HG02884 (cell line): ENCODE measurements at regions not wholly inside any gene's neighbourhood (a gene's known extent, or its start where the extent isn't known, plus 50 kb on each side); places are given as distances from the start of the nearest gene placed in this dataset.
"Not testable (repeated sequence)": the region's sequence is repeated elsewhere in the genome, so short reads cannot be mapped to it uniquely, and the experiment has no call there.

Experiments used
- ATAC-seq: cut with Tn5 transposase; IDR thresholded peaks from one replicate; pipeline ENCODE4 v1.9.1; 2021; ENCODE audit warnings: mild to moderate bottlenecking, moderate library complexity; ENCODE audit not compliant: unreplicated experiment

DNA sequence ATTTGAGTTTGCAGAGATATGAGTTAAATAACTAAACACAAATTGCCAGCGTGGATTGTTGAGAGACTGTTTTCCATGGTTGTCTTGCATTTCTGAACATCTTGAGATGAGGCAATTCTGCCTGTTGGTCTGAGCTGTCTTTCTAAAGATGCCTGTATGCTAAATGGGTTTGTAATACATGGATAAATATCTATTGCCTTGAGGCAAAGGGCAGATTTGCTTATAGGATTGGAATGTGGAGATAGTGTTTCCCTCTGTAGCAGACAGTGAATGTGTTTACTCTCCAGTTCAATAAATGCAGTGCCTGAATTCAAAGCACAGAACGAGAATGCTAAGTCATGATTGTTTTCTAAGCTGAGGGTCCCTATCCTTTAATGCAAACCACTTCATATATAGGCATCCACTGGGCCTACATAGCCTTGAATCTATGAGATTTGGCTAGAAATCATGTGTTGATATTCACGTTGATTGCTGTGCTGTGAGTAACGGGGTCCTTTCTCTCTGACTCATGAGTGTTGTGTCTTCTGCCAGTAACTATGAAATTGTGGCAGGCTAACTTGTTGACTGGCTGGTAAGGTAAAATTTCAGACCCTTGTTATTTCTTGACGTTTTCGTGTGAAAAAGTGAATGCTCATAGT lies 2554.8 kb downstream of the PCDH9 start:
- no peak for ATAC-seq

- ATAC-seq = no peak
Measured at GRCh38 chr13:64674126-64674525, 2556.0 kb downstream of the PCDH9 start.

DNA sequence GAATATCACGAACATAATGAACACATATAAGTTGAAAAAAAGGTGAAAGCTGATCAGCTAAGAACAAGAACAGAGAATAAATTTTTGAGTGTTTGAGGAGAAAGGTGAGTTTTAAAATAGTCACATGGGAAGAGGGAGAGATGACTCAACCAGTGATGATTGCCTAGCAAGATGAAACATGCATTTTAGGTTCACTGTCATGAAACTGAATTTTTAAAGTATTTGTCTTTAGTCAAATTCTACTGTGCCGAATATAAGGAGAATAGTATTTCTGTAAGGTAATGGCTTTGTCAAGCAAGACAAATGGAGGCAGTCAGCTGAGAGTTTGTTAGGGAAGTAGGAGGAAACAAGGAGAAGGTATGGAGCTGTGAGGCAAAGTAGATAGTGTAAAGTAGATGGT lies 2557.4 kb downstream of the PCDH9 start:
- no peak for ATAC-seq

GRCh38 chr13:64662887-64663593 lies 2567.1 kb downstream of the PCDH9 start:
- ATAC-seq = no peak

DNA sequence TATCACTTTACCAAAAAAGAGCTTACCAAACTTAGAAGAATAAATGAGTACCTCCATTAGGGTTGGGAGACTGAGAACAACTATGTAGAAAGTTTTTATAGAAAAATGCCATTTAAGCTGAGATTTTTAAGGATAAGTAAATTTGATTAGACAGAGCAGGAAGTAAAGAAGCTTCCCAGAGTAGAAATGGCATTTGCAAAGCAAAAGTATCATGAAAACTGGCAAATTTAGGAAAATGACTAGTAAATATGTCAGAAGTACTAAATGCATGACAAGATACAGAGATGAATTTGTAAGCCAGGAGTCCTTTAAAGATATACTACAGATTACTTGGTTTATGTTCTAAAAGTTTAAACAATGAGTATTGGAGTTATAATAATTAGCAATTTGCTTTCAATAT lies 2581.8 kb downstream of the PCDH9 start:
- no peak for ATAC-seq

- no peak for ATAC-seq
Measured at GRCh38 chr13:64643066-64643465, 2587.1 kb downstream of the PCDH9 start.

GRCh38 chr13:64640002-64640401 lies 2590.1 kb downstream of the PCDH9 start:
- no peak for ATAC-seq

DNA sequence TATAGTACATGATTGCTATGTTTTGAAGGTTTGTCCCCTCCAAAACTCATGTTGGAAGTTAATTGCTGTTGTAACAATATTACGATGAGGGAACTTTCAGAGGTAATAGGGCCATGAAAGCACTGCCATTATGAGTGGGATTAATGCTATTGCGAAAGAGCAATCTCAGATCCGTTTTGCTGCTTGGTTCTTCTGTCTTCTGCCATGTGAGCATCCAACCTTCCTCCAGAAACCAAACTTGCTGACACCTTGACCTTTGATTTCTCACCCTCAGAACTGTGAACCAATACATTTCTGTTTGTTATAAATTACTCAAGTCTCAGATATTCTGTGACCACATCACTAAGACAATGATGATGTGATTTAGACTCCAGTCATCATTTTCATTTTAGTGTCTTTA lies 2590.9 kb downstream of the PCDH9 start:
- no peak for ATAC-seq

DNA sequence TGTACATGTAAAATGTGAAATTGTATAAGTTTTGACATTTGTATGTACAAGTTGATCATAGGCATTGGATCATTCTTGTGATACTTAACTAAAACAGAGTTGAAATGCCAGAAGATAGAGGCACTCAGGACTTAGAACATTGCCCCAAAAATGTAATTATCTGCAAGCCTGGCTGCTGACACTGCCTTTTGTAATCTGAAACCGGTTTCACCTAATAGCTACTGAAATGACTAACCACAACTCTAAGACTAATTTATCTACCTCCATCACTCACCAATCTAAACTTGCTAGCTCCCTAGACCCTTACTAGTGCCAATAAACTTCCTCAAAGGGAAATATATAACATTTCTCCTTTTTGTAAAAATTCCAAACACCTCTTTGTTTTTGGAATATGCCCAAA lies 2596.2 kb downstream of the PCDH9 start:
- no peak for ATAC-seq

DNA sequence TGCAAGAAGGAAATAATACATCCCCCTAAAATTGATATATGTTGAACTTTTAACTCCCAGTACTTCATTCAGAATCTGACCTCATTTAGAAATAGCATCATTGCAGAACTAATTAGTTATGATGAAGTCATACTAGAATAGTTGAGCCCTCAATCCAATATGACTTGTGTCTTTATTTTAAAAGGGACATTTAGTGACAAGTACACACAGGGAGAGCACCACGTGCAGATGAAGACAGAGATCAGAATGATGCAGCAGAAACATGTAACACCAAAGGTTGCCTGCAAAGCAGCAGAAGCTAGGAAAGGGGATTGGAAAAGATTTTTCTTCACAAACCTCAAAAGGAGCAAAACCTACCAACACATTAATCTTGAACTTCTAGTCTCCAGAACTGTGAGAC lies 2602.5 kb downstream of the PCDH9 start:
- ATAC-seq = no peak

- ATAC-seq = no peak
Measured at GRCh38 chr13:64626105-64626504, 2604.0 kb downstream of the PCDH9 start.

DNA sequence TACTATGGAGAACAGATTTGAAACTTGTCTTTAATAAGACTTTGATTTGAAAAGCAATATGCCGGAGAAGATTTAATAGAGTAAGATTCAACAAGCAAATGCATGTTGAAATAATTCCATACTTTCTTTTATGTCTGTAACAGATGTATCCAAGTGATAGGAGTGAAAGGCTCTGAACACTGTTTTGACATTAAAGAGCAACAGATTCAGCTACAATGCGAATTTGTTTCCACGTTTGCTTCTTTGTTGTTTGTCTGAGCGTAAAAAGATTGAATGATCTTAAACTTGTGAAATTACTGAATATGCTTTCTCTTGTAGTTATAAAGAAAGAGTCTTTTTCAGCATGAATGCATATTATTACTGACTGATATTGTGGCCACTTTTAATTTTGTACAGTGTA lies 2612.9 kb downstream of the PCDH9 start:
- no peak for ATAC-seq

DNA sequence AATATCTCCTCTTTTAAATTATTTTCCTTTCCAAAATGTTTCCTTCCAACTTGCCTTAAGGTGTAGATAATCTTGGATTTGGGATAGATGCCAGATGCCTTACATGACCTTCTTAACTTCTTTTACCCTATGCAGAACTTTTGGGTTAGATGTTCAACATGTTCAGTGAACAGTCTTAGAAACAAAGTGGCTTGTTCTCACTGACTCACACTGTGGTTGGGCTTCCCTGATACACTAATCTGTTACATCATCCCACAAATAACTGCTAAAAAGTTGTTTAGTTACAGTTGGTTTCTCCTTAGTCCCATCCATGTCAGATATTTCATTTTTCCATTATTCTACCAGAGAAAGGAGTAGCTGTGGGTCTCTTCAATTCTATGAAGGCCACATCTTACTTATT lies 2638.2 kb downstream of the PCDH9 start:
- ATAC-seq = no peak

- no peak for ATAC-seq
Measured at GRCh38 chr13:64579331-64579730, 2650.8 kb downstream of the PCDH9 start.

DNA sequence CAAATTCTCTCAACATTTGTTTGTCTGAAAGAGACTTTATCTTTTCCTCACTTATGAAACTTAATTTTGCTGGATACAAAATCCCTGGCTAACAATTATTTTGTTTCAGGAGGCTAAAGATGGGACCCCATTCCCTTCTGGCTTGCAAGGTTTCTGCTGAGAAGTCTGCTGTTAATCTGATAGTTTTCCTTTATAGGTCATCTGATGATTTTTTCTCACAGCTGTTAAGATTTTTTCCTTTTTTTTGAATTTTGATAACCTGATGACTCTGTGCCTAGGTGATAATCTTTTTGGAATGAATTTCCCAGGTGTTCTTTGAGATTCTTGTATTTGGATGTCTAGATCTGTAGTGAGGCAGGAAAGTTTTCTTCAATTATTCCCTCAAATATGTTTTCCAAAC lies 2661.4 kb downstream of the PCDH9 start:
- no peak for ATAC-seq

- ATAC-seq = not testable (repeated sequence)
Measured at GRCh38 chr13:64558031-64558430, 2672.1 kb downstream of the PCDH9 start.

DNA sequence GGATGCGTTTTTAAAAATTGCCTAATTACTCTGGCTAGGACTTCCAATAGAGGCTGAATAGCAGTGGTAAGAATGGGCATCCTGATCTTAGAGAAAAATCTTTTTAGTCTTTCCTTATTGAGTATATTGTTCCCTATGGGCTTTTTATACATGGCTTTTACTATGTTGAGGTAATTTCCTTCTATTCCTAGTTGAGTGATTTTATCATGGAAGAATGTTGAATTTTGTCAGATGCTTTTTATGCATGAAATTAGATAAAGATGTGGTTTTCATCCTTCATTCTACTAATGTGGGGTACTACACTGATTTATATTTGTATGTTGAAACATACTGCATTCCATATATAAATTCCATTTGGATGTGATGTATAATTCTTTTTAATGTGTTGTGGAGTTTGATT lies 2673.8 kb downstream of the PCDH9 start:
- ATAC-seq = no peak

GRCh38 chr13:64553411-64554129 lies 2676.6 kb downstream of the PCDH9 start:
- ATAC-seq = no peak

DNA sequence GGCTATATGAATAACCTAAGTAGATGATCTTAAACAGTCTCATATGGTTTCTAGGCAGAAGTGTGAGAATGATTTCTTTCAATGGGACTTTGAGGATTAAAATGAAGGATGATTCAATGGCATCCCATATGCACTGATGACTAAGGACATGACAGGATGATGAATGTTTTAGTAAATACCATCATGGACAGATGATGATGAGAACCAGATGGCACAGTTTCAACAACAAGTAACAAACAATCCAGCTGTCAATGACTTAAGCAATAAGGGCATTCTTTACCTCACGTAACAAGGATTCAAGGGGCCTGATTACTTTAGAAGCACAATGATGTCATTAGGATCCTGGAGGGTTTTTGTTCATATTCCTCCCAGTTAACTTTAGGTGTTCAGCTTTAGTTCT lies 2678.4 kb downstream of the PCDH9 start:
- no peak for ATAC-seq

- no peak for ATAC-seq
Measured at GRCh38 chr13:64546371-64546770, 2683.8 kb downstream of the PCDH9 start.

DNA sequence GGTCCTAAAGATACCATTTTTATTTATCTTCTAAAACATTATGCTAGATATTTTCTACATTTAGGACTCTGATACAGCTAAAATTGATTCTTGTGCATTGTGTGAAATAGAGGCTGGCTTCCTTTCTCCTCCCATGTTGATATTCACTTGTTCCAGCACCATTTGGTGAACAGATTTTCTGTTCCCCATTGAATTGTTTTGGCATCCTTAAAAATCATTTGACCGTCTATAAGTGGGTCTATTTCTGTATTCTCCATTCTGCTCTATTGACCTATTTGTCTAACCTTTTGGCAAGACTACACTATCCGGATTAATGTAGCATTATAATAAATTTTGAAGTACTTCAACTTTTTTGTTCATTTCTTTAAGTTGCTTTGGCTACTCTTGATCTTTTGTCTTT lies 2689.2 kb downstream of the PCDH9 start:
- ATAC-seq = no peak

DNA sequence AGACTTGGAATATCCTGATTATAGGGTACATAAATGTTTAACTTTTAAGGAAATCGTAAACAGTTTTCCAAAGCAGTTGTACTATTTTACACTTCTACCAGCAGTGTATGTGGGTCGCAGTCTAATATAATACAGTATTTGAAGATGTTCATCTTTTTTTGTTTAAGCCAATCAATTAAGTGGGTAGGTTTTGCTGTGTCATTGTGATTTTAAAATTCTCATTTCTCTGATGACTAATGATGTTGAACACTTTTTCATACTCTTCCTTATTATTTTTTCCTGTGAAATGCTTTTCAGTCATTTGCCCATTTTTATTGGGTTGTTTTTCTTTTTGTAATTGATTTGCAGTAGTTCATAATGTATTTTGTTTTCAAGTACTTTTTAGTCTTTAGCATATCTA lies 2689.7 kb downstream of the PCDH9 start:
- no peak for ATAC-seq
